ENCODE measurements at regions not wholly inside any gene's neighbourhood (a gene's known extent, or its start where the extent isn't known, plus 50 kb on each side); places are given as distances from the start of the nearest gene placed in this dataset.
"Not testable (repeated sequence)": the region's sequence is repeated elsewhere in the genome, so short reads cannot be mapped to it uniquely, and the experiment has no call there.

- no peak for TF ChIP-seq CTCF (conservative IDR thresholded peaks at IDR 0.05; ENCODE audit: low read depth, low read length)
- no peak for DNase-seq (ENCODE audit: low read depth)
- no peak overlapping the region for H3K4me3 ChIP-seq (ENCODE audit: low read length)
Observed at GRCh38 chr13:99681695-99682094, 180.4 kb downstream of the TM9SF2 start.

- H3K4me3 ChIP-seq (ENCODE audit: low read length) = no peak overlapping the region
- no peak for TF ChIP-seq CTCF (conservative IDR thresholded peaks at IDR 0.05; ENCODE audit: low read depth, low read length)
- no peak for DNase-seq (ENCODE audit: low read depth)
Observed at GRCh38 chr13:99677116-99677951, 176.1 kb downstream of the TM9SF2 start.

GRCh38 chr13:99671746-99672145 is 170.5 kb downstream of the TM9SF2 start:
- H3K4me3 ChIP-seq (ENCODE audit: low read length) = no peak overlapping the region
- no peak for DNase-seq (ENCODE audit: low read depth)
- TF ChIP-seq CTCF (conservative IDR thresholded peaks at IDR 0.05; ENCODE audit: low read depth, low read length) = no peak

- not testable (repeated sequence) for DNase-seq (ENCODE audit: low read depth); H3K4me3 ChIP-seq (ENCODE audit: low read length)
Observed at GRCh38 chr13:99669096-99669495, 167.8 kb downstream of the TM9SF2 start.

GRCh38 chr13:99666146-99666805 is 165.0 kb downstream of the TM9SF2 start:
- no peak overlapping the region for H3K4me3 ChIP-seq (ENCODE audit: low read length)
- DNase-seq (ENCODE audit: low read depth) = no peak
- TF ChIP-seq CTCF (conservative IDR thresholded peaks at IDR 0.05; ENCODE audit: low read depth, low read length) = no peak

- no peak for DNase-seq (ENCODE audit: low read depth)
- H3K4me3 ChIP-seq (ENCODE audit: low read length) = no peak overlapping the region
- no peak for TF ChIP-seq CTCF (conservative IDR thresholded peaks at IDR 0.05; ENCODE audit: low read depth, low read length)
Observed at GRCh38 chr13:99665711-99666110, 164.4 kb downstream of the TM9SF2 start.

GRCh38 chr13:99663908-99664307 is 162.6 kb downstream of the TM9SF2 start:
- H3K4me3 ChIP-seq (ENCODE audit: low read length) = no peak overlapping the region
- no peak for TF ChIP-seq CTCF (conservative IDR thresholded peaks at IDR 0.05; ENCODE audit: low read depth, low read length)
- DNase-seq (ENCODE audit: low read depth) = no peak
